ENCODE measurements at regions not wholly inside any gene's neighbourhood (a gene's known extent, or its start where the extent isn't known, plus 50 kb on each side); places are given as distances from the start of the nearest gene placed in this dataset.

DNA sequence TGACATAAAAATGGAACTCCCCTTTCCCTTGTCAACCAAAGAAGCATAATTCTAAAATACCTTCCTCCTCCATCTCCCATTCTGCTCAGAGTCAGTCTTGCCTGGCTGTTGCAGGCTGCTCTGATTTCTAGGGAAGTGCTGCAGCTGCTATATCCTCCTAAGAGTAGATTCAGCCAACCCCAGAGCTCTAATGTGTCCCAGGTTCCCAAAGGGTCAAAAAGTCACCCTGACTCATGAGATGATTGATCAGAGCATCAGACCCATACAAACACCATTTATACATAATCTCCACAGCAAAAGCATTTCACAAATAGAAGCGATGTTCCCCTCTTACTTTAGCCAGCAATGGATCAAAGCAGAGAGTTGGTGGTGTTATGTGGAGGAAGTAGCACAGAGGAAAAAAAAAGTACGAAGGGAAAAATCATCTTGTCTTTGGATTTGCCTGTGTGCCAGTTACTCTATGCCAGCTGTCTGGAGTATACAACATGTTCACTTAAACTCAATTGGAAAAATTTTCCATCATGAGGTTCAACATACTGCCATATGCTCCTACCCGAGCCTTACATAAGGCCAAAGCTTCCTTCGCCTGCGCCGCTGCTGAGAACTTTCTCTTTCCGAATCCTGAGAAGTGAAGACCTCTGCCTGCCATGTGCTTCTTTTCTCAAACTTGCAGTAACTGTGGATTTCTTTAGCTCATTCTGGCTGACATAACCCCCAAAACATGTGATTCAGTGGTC is 258.0 kb downstream of the TLE4 start:
- DNase-seq: no peak

DNA sequence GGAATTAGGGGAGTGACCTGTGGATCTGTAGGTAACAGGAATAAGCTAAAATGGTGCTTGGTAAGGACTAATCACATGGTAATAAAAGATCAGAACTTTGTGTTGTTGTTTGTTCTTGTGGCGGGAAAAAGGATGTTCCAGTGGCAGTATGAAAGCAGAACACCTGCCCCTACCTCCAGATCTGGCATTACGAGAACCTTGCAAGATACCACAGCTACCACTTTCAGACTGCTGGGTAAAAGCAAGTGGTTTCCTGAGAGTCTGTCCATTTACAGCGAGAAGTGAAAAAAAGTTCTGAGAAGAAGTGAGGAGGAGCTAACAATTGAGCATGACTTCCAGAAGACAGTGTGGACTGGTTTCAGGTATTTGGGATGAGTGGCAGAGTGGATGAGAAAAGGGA is 252.5 kb downstream of the TLE4 start:
- DNase-seq: no peak

DNA sequence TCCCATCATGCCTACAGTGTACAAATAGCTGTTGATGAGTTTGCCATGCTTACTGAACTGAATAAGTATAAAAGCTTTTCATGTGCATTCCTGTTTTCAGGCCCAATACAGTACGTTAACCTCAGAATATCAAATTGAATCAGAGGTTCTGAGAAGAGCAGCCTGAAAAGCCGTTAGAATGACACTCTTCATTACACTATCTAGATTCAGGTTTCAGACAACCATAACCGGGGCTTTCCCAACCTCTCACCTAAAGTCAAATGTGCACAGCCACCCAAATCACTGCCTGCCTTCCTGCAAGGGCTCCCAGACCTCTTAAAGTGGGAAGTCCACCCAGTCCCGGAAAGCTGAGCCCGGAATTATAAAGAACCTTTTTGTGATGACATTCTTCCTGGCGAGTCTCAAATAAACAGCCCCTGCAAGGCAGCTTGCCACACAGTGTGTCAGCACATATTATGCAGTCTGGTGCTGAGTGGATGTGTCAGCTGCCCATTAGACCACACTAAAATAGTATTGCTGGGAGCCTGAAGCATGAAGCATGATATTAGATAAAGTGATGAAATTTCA is 245.8 kb downstream of the TLE4 start:
- peak in 6 of 56 donors; percentile 2 to 15 (median 12) for DNase-seq

DNA sequence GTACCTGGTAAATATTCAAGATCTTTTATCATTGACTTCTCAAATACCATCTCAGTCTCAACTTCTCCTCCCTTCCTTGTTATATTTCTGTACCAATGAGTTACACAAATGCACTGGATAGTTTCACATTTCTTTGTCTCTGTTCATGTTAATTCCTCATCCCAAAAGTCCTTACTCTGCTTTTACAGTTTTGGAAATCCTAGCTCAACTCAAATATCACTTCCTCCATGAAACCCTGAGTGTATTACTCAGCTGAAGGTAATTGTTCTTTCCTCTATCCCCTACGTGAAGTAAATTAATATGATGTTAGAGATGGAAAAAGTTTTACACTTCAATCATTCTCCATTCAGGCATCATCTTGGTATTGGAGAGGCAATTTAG is 241.5 kb downstream of the TLE4 start:
- no peak for DNase-seq

DNA sequence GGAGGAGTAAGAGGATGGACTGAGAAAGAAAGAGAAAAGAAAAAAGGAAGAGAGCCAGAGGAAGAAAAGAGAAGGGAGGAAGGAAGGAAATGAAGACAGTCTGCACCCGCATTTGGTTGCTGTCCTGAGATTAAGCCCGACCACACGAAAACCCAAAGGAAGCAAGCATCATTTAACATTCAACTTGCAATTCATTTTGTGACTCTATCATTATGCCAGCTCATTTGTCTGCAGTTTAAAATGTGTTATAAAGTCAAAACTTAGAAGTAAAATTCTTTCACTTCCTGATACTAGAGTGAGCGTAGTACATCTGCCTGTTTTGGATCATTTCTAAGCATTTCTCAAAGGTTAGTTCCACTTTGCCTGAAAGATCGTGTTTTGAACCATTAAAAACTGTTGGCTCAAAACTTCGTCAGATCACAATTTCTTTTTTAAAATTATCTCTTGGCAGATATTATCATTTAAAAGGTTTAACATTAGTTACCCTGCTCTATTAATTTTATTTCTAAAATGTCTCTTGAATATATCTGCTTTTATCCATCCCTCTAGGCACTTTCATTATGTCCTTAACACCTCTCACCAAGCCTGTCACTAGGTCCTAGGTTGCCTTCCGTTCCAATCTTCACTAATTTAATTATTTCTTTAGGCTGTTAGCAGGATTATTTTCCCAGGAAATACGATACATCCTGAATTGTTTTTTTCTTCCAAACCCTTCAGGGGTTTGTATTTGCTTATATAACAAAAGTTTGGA is 240.9 kb downstream of the TLE4 start:
- no peak for DNase-seq

DNA sequence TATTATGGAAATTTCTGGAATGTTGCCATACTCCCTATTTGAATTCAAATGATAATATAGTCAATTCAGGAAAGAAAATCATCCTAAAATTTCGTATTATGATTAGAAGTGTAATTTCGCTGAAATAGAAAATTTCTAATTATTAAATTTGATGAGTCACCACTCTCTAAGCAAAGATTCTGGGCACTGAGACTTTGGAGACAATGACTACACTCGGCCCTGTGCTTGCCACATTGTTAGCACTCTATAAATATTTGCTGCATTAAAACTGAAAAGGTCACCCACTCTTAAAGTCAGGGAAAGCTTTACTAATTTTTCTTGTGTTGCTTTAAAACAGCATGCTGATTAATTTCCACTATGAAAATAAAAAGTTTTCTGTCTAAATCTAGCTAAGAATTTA is 240.3 kb downstream of the TLE4 start:
- no peak for DNase-seq

DNA sequence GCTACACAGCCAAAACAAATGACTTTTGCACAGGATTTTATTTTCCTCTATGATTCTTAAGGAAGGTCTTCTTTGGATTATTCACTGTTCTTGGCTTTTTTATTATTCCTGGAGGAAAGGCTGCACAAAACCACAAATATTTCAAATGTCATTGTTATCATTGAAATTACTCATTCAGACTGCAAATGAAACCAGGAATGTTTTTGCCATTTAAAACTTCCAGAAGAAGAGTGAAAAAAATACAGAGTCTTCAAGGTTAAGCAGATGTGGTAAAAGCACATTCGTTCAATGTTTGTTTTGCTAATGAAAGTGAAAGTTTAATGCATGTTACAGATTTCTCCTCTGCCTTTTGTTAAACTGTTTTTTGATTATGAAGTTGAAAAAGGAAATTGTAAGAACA is 238.2 kb downstream of the TLE4 start:
- no peak for DNase-seq

DNA sequence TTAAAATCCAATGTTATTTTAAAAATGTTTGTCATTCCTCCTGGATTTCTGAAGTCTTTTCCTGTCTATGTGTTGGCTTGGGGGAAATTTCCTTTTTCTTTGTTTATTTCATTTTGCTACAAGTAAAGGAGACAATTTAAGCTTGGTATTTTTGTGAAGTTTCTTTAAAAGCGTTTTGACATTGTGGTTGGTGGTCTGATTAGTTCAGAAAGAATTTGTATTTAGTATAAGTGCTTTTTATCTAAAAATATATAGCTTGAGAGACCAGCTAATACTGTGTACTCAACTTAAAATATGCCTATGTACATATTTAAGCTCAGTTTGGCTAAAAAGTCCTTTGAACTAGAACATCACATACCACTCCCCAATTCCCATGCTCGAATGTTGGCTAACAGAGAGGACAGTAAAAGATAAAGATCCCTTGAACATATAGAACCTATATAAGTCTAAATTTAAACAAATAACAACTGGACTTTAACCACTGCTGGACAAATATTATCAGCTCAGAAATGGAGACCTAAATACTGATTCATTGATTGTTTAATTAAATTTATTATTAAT is 237.6 kb downstream of the TLE4 start:
- no peak for DNase-seq

DNA sequence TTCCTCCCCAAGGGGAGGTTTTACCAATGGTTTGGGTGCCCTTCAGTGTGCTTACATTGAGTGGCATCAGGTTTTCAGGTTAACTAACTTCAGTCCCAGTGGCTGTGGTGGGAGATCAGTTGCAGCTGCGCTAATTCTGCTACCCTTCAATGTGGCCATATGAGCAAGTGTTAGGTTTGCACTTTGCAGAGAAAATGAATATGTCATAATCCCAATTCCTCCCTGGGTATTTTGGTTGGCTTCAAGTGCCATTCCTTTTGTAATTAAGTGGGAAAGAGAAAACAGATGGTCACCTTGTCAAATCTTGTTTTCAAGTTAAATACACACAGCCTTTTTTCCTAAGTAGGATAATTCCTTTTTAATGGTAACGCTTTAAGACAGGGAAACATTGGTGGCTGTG is 236.2 kb downstream of the TLE4 start:
- no peak for DNase-seq

DNA sequence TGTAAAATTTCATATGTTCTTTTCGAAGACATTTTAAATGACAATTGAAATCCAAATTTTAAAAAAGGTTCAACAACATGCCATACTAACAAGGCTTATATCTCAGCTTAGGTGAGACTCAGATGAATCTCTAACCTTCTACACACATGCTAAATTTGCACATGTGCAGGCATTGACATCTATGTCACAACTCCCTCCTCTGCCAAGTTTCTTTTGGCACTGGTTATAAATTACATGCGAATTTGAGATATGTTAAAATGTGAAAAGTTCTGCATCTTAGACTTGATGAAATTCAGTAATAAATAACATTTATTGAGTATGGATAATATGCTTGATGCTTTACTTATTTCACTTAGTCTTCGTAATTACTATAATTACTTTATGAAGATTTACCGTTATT is 234.3 kb downstream of the TLE4 start:
- no peak for DNase-seq

DNA sequence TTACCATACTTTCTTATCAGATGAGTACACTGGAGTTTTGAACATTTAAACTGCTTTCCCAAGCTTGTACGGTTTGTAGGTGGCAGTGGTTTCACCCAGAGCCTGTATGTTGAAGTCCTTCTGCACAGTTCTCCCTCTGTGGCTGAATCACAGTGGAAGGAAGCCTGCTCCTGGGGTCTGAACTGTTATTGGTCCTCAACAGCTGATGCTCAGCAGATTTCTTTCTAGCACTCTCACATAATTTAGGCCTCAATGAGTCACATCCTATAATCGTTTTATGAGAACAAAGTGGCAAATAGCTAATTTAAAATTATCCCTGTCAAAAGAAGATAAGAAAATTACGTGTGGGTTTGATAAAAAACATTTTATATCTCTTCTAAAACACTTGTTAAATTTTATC is 229.7 kb downstream of the TLE4 start:
- DNase-seq: no peak

DNA sequence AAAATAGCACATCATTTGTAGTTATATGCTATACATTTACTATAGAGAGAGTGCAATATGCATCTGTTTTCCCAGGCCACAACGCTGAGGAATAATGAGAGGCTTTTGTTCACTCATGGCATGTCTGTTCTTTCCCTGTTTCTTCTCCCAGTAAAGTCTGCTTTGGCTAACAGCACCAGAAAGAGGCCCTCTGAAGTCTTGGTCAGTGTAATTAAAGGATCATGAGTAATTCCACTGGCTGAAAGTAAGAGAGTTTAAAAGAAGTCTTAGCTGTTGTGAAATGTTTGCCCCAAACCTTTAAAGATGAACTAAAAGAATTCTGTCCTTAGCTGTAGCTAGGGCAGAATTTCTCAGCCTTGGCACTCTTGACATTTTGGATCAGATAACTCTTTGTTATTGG is 228.8 kb downstream of the TLE4 start:
- no peak for DNase-seq

DNA sequence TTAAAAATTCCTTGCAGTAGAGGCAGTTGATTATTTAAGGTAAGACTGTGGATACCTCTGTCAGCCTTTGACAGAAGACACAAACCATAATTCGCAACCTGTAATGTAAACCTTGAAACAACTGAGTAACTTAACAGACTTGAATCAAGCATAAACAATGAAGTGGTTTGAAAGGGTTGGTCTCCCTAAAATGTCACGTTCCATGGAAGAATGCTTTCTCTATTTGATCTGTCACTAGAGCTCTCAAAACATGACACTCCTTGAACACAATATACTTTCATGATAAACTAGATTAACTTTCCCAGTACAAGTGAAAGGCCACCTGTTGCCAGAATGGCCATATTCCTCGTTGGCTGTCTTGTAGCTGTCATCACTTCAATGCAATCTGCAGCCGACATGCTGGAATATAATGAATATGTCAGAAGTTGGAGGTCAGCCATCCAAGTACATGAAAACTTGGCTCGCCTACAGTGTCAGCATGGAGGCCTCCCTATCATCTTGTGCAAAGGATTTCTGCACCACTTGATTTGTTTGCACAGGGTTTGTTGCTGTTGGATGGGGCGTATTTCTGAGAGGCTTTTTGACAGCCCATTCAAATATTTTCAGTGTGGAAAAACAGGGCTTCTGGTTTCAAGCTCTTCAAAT is 228.0 kb downstream of the TLE4 start:
- no peak for DNase-seq

DNA sequence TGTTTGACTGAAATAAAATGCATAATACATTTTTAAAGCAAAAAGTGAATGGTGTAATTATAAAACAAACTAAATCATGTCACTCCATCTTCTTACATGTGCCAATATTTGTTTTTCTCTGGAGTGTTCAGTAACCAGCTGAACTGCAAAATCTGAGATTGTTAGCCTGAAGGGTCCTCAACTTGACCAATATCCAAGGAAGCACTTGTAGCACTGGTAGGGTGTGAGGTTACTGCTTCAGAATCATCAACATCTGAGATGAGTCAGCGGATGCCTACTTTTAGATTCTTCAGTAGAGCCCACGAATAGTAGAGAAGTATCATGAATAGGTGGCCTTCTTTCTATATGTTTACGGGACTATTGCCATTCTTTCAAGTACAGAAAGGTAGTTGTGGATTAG is 226.7 kb downstream of the TLE4 start:
- DNase-seq: no peak

DNA sequence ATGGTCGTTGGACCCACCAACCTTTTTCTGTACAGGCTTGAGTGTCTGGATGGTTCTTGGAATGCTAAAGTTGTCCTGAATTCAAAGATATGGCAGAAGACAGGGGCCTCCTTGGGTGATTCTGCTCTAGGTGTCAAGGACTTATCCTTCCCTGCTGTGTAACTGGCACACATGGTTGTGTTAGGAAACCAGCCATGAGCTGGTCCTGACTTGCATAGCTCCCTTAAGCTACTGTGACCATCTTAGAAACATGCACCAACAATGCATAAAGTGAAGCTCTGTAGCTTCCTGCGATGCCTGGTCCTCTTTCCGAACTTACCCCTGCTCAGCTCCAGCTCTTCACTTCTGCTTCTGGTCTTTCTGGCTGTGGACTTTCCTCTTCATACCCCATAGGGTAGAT is 224.6 kb downstream of the TLE4 start:
- no peak for DNase-seq

DNA sequence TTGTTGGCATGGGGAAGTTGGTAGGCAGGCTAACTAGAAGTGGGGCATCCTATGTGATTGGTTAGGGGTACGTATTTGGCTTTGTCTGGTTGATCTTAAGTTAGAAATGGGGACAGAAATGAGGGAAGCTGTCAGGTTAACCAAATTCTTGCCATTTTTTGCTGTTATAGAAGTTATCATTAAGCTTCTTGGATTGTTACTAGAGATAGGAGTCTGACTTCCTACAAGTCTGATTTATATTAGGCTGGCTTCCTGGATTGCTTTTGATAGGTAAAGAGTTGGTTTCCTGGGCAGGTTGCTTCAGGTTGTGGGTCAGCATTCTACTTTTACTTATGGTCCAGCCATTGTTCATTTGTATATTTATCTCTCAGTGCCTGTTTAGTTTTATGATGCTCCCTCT is 216.9 kb downstream of the TLE4 start:
- DNase-seq: no peak

DNA sequence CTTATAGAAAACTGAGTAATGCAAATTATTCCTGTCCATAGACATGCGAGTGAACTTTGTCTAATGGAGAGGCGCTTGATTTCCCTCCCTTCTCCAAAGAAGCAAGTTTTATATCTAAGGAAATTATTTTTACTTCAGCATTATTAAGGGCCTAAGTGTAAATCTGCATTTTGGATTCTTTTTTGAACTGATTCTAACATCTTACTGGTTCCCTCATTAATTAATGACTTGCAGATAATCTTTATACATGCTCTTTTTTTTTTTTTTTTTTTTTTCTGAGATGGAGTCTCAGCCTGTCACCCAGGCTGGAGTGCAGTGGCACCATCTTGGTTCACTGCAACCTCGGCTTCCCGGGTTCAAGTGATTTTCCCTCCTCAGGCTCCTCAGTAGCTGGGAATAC is 209.5 kb downstream of the TLE4 start:
- no peak for DNase-seq

DNA sequence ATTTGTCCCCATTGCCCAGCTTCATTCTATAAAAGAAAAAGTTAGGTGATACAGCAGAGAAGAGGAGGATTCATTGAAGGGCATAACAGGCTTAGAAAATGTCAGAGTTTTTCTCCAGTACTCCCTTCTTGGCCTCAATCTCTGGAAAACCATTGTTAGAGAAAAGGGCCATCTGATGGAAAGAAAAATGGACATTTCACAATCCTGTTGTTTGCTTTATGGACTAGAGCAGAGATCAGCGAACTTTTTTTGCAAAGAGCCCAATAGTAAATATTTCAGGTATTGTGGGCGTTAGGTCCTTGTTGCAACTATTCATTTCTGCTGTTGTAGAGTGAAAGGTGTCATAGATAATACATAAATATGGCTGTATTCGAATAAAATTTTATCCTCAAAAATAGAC is 208.8 kb downstream of the TLE4 start:
- DNase-seq: no peak

DNA sequence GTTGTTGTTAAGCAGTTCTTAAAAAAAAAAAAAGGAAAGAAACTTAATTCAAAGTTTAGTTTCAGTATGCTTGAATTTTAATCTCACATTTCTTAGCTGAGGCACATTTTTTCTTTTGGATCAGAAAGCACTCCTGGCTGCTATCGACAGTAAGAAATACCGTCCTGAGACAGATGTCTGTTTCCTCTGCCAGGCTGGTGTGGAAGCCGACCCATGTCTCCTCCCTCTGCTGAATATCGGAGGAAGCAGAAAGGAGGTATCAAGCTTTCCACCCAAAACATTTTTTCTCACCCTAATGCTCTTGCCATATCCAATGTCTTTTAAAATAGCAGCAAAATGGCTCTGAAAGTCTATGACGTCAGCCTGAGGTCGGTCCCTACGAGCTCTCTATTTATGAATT is 208.1 kb downstream of the TLE4 start:
- no peak for DNase-seq

DNA sequence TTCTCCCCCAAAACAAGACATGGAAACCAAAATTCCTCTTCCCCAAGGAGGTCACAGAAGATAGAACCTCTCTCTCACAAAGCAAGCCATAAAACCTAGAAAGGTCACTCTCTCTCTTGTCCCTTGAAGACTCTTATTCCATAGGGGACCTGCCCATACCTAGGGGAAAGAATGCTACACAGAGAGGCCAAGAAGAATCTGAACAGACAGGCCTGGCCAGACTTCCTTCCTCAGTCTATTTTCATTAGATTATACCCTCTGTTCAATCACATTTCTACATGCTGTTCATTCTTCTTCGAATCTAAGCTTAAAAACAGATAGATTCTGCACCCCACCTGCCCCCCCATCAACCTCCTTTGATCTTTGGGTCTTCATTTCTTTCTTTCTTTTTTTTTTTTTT is 206.8 kb downstream of the TLE4 start:
- no peak for DNase-seq

DNA sequence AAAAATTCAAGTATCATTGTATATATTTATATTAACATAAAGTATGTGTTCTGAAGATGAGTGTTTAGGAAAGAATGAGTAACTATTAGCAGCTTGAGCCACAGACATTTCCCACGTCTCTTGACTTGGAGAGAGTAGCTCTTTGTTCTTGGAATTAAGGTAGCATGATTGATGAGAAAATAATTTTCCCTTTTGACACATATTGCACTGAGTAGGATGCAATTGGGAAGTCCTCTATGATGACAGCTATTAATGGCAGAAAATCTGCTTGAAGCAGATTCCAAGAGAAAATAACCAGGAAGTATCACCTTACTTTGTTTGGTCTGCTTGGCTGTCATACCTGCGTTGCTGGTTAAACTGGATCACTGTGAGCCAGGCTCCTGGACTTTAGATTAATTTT is 204.8 kb downstream of the TLE4 start:
- DNase-seq: no peak

Data from amygdala (tissue), 56 donors.